H9 (cell line): ENCODE measurements at regions not wholly inside any gene's neighbourhood (a gene's known extent, or its start where the extent isn't known, plus 50 kb on each side); places are given as distances from the start of the nearest gene placed in this dataset.

Source experiments
- DNase-seq: peaks from one replicate; pipeline ENCODE4 v3.0.0-alpha.2; 2017
- H2AFZ ChIP-seq: one replicate; pipeline ENCODE4 v1.6.1; 2013; ENCODE audit warnings: mild to moderate bottlenecking, low read length, control low read depth, moderate library complexity
- H2AK5ac ChIP-seq: 2 replicates; pipeline ENCODE4 v1.6.1; 2013; ENCODE audit warnings: low read length, control low read depth, mixed read lengths; ENCODE audit not compliant: insufficient read length
- H2BK120ac ChIP-seq: one replicate; pipeline ENCODE4 v1.6.1; 2013; ENCODE audit warnings: low read depth, mild to moderate bottlenecking, low read length, control low read depth, inconsistent platforms; ENCODE audit not compliant: poor library complexity, severe bottlenecking
- H2BK12ac ChIP-seq: 2 replicates; pipeline ENCODE4 v1.6.1; 2013; ENCODE audit warnings: low read length, control low read depth, mixed read lengths, low read depth; ENCODE audit not compliant: insufficient read length
- H2BK15ac ChIP-seq: 2 replicates; pipeline ENCODE4 v1.6.1; 2013; ENCODE audit warnings: low read depth, low read length, control low read depth
- H2BK20ac ChIP-seq: one replicate; pipeline ENCODE4 v1.6.1; 2013; ENCODE audit warnings: low read depth, mild to moderate bottlenecking, low read length, control low read depth, inconsistent platforms; ENCODE audit not compliant: poor library complexity, severe bottlenecking
- H2BK5ac ChIP-seq: 2 replicates; pipeline ENCODE4 v1.6.1; 2013; ENCODE audit warnings: low read length, control low read depth, mixed read lengths; ENCODE audit not compliant: insufficient read length
- H3K14ac ChIP-seq: 2 replicates; pipeline ENCODE4 v1.6.1; 2013; ENCODE audit warnings: low read length, control low read depth; ENCODE audit not compliant: insufficient read depth
- H3K18ac ChIP-seq: 2 replicates; pipeline ENCODE4 v1.6.1; 2013; ENCODE audit warnings: low read depth, mild to moderate bottlenecking, mixed read lengths, low read length, control low read depth; ENCODE audit not compliant: insufficient read length
- H3K23ac ChIP-seq: 2 replicates; pipeline ENCODE4 v1.6.1; 2013; ENCODE audit warnings: low read length, control low read depth, mixed read lengths, low read depth; ENCODE audit not compliant: insufficient read length
- H3K23me2 ChIP-seq: 2 replicates; pipeline ENCODE4 v1.6.1; 2013; ENCODE audit warnings: low read depth, mild to moderate bottlenecking, mixed read lengths, low read length, control low read depth; ENCODE audit not compliant: insufficient read length, poor library complexity, severe bottlenecking
- H3K27ac ChIP-seq: 2 replicates; pipeline ENCODE4 v1.5.1; 2013; ENCODE audit warnings: low read length, control low read depth, mixed read lengths, low read depth; ENCODE audit not compliant: insufficient read length
- H3K27me3 ChIP-seq: 2 replicates; pipeline ENCODE4 v1.6.1; 2013; ENCODE audit warnings: low read length, control low read depth, inconsistent platforms; ENCODE audit not compliant: insufficient read depth
- H3K4ac ChIP-seq: 2 replicates; pipeline ENCODE4 v1.6.1; 2013; ENCODE audit warnings: low read depth, mild to moderate bottlenecking, control low read depth, inconsistent platforms, low read length, moderate library complexity
- H3K4me1 ChIP-seq: 2 replicates; pipeline ENCODE4 v1.6.1; 2013; ENCODE audit warnings: low read length, control low read depth, inconsistent platforms; ENCODE audit not compliant: insufficient read depth
- H3K4me2 ChIP-seq: 2 replicates; pipeline ENCODE4 v1.6.1; 2013; ENCODE audit warnings: low read length, control low read depth, mixed read lengths; ENCODE audit not compliant: insufficient read length, insufficient read depth
- H3K56ac ChIP-seq: 2 replicates; pipeline ENCODE4 v1.6.1; 2013; ENCODE audit warnings: low read depth, mild to moderate bottlenecking, mixed read lengths, low read length, control low read depth; ENCODE audit not compliant: insufficient read length
- H3K79me1 ChIP-seq: 2 replicates; pipeline ENCODE4 v1.6.1; 2013; ENCODE audit warnings: low read depth, mild to moderate bottlenecking, moderate library complexity, low read length, control low read depth, inconsistent platforms; ENCODE audit not compliant: insufficient read depth, poor library complexity, severe bottlenecking
- H3K79me2 ChIP-seq: 2 replicates; pipeline ENCODE4 v1.6.1; 2013; ENCODE audit warnings: low read length, control low read depth, inconsistent platforms; ENCODE audit not compliant: insufficient read depth
- H3K9ac ChIP-seq: 2 replicates; pipeline ENCODE4 v1.6.1; 2013; ENCODE audit warnings: low read length, control low read depth, mixed read lengths; ENCODE audit not compliant: insufficient read length; ENCODE audit errors: extremely low read depth
- H3K9me3 ChIP-seq: one replicate; pipeline ENCODE4 v1.6.1; 2013; ENCODE audit warnings: low read depth, low read length, inconsistent platforms; ENCODE audit not compliant: control insufficient read depth
- H3T11ph ChIP-seq: one replicate; pipeline ENCODE4 v1.6.1; 2013; ENCODE audit warnings: mild to moderate bottlenecking, low read length, control low read depth, inconsistent platforms
- H4K20me1 ChIP-seq: one replicate; pipeline ENCODE4 v1.6.1; 2013; ENCODE audit not compliant: control insufficient read depth, insufficient read length, insufficient read depth
- H4K5ac ChIP-seq: 2 replicates; pipeline ENCODE4 v1.6.1; 2013; ENCODE audit warnings: low read depth, mild to moderate bottlenecking, mixed read lengths, low read length, control low read depth; ENCODE audit not compliant: insufficient read length
- H4K8ac ChIP-seq: replicated peaks from 2 replicates; pipeline ENCODE4 v1.6.1; 2013; ENCODE audit warnings: low read length, control low read depth, mixed read lengths, low read depth; ENCODE audit not compliant: insufficient read length
- H4K91ac ChIP-seq: 2 replicates; pipeline ENCODE4 v1.6.1; 2013; ENCODE audit warnings: low read depth, mild to moderate bottlenecking, moderate library complexity, mixed read lengths, low read length, control low read depth; ENCODE audit not compliant: insufficient read length
- H3K27ac Mint-ChIP-seq, 3 experiments: 2 replicates in 2 of 3; 3 replicates in 1 of 3; pipeline ENCODE4 v1.8.0; 2020 to 2021; ENCODE audit warnings: mixed read lengths in 3 of 3, mild to moderate bottlenecking in 1 of 3, moderate library complexity in 1 of 3
- H3K27me3 Mint-ChIP-seq: 2 replicates; pipeline ENCODE4 v1.8.0; 2021; ENCODE audit warnings: low read depth, mild to moderate bottlenecking, moderate library complexity, mixed read lengths
- H3K36me3 Mint-ChIP-seq, 3 experiments: 2 replicates in 2 of 3; 3 replicates in 1 of 3; pipeline ENCODE4 v1.8.0; 2020 to 2021; ENCODE audit warnings: low read depth in 3 of 3, mixed read lengths in 3 of 3; ENCODE audit not compliant: insufficient read depth in 1 of 3
- H3K4me1 Mint-ChIP-seq, 2 experiments: 2 replicates each; pipeline ENCODE4 v1.8.0; 2020; ENCODE audit warnings: mixed read lengths in 2 of 2
- H3K4me3 Mint-ChIP-seq, 2 experiments: 2 replicates in 1 of 2; 3 replicates in 1 of 2; pipeline ENCODE4 v1.8.0; 2020 to 2021; ENCODE audit warnings: mild to moderate bottlenecking in 2 of 2, mixed read lengths in 2 of 2, moderate library complexity in 1 of 2
- H3K9me3 Mint-ChIP-seq, 2 experiments: 2 replicates in 1 of 2; 3 replicates in 1 of 2; pipeline ENCODE4 v1.8.0; 2020; ENCODE audit warnings: mild to moderate bottlenecking in 2 of 2, mixed read lengths in 2 of 2, moderate library complexity in 1 of 2
- CTCF ChIP-seq: fragments of 200-600 bp; sonication (generic); conservative IDR thresholded peaks from 3 replicates; pipeline ENCODE4 v1.8.0; 2021; ENCODE audit warnings: antibody characterized with exemption, mild to moderate bottlenecking
- WGBS: extraction: QIAGEN DNeasy Blood & Tissue Kit; methylation state at CpG from one replicate; pipeline ENCODE4 v1.1.7; 2013; ENCODE audit warnings: missing lambda C conversion rate, low lambda C conversion rate, mixed read lengths; ENCODE audit not compliant: insufficient read length; ENCODE audit errors: extremely low coverage; 5-methylcytosine and 5-hydroxymethylcytosine counted together

- Histone ChIP-seq H3K79me2 (no peaks in the 10 kb centered on the region), H2BK5ac (no peak overlapping the region), H3K9me3 (no peaks in the 10 kb centered on the region), H2BK15ac (no peak overlapping the region), H3K56ac (no peak overlapping the region), H2AK5ac (no peak overlapping the region), H3K14ac (no peak overlapping the region), H3K4ac (no peak overlapping the region), H3T11ph (no peak overlapping the region), H3K4me1 (no peaks in the 10 kb centered on the region), H2BK120ac (no peak overlapping the region), H2AFZ (no peak overlapping the region), H4K20me1 (no peaks in the 10 kb centered on the region), H3K18ac (no peak overlapping the region), H3K23ac (no peak overlapping the region), H3K27me3 (no peaks in the 10 kb centered on the region), H4K5ac (no peak overlapping the region), H2BK12ac (no peak overlapping the region), H3K4me2 (no peak overlapping the region), H4K91ac (no peak overlapping the region), H4K8ac (no peak overlapping the region), H3K9ac (no peak overlapping the region), H3K27ac (no peak overlapping the region), H3K23me2 (no peaks in the 10 kb centered on the region), H2BK20ac (no peak overlapping the region), H3K79me1 (no peaks in the 10 kb centered on the region)
- no peak overlapping the region for H3K27ac Mint-ChIP-seq
- no peaks in the 10 kb centered on the region for H3K27me3 Mint-ChIP-seq
- H3K36me3 Mint-ChIP-seq, result no peaks in the 10 kb centered on the region
- H3K4me1 Mint-ChIP-seq, result peaks cover 2% of the 10 kb centered on the region in 2 experiments; a peak in 2 of 4 replicates
- TF ChIP-seq CTCF, result no peak
- WGBS, result no CpG with 5 or more reads among the region's 1 CpG
- no peak overlapping the region for H3K4me3 Mint-ChIP-seq
- H3K9me3 Mint-ChIP-seq, result no peaks in the 10 kb centered on the region
- no peak for DNase-seq
These were observed 107.2 kb upstream of the MME start for GRCh38 chr3:154972951-154973350.
